GM10266 (cell line): ENCODE measurements at regions not wholly inside any gene's neighbourhood (a gene's known extent, or its start where the extent isn't known, plus 50 kb on each side); places are given as distances from the start of the nearest gene placed in this dataset.
A peak's percentile ranks its signal among the peaks of the same experiment; 100 is the strongest.

Experiments used
- DNase-seq: peaks from one replicate; pipeline ENCODE4 v3.0.0; 2012; ENCODE audit errors: extremely low spot score
- TF ChIP-seq, protein P1 (sequence below): IDR thresholded peaks from 2 replicates; pipeline ENCODE4 v1.5.1; 2012; ENCODE audit warnings: mild to moderate bottlenecking, low read depth; ENCODE audit not compliant: control insufficient read depth, insufficient read depth; ENCODE audit errors: missing control alignments

DNA sequence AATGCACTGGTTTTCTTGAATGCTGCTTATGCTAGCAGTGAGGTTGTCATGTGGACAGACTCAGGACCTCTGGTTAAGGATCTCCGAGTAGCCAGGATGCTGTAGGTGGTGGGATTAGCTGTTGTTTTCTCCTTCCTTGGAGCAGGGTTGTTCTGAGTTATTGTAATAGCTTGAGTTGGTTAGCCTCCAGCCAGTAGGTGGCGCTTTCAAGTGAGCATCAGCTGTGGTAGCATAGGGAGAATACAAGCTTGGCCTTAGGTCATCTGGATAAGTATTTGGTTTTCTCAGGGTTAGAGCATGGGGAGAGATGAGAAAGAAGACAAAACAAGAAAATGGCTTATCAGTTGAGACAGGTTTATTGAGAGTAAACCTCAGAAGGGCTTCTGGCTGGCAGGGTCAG, 299.7 kb upstream of the FBXO33 start:
- no peak for DNase-seq
- TF ChIP-seq, protein P1, sequence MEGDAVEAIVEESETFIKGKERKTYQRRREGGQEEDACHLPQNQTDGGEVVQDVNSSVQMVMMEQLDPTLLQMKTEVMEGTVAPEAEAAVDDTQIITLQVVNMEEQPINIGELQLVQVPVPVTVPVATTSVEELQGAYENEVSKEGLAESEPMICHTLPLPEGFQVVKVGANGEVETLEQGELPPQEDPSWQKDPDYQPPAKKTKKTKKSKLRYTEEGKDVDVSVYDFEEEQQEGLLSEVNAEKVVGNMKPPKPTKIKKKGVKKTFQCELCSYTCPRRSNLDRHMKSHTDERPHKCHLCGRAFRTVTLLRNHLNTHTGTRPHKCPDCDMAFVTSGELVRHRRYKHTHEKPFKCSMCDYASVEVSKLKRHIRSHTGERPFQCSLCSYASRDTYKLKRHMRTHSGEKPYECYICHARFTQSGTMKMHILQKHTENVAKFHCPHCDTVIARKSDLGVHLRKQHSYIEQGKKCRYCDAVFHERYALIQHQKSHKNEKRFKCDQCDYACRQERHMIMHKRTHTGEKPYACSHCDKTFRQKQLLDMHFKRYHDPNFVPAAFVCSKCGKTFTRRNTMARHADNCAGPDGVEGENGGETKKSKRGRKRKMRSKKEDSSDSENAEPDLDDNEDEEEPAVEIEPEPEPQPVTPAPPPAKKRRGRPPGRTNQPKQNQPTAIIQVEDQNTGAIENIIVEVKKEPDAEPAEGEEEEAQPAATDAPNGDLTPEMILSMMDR: peak; percentile 12

GRCh38 chr14:39726563-39726962, 294.3 kb upstream of the FBXO33 start:
- no peak for DNase-seq
- TF ChIP-seq, protein P1: no peak

DNA sequence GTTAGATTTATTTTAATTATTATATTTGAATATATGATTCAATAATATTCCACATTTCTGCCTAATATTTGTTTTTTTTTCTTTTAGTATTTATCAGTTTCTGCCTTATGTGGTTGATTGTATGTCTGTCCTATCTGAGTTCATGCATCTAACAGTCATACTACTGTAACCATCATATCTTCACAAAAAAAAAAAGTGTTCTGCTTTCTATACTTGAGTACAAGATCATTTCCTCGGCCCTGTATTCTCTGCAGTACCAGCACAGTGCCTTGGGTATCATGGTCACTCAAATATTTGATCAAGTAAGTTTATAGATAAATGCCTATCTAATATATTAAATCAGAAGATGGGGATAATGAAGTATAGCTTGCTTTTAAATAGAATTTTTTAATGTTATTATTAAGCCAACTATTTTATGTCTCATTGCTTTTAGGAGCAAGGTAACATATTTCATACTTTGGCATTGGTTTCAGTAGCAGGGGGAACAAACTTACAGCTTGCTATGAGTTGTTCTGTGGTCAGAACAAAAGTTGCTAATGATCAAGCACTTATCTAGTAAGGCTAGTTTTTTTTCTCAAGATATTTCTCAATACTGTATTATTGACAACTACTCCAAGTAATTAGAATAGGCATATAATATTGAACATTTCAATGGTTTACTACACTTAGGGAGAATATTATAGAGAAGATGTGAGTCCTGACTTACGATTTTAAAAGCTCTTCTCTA, 290.5 kb upstream of the FBXO33 start:
- no peak for DNase-seq

GRCh38 chr14:39716987-39717570, 284.8 kb upstream of the FBXO33 start:
- TF ChIP-seq, protein P1: no peak
- no peak for DNase-seq

More for the DNA sequence above, 290.5 kb upstream of the FBXO33 start:
- TF ChIP-seq, protein P1: no peak

DNA sequence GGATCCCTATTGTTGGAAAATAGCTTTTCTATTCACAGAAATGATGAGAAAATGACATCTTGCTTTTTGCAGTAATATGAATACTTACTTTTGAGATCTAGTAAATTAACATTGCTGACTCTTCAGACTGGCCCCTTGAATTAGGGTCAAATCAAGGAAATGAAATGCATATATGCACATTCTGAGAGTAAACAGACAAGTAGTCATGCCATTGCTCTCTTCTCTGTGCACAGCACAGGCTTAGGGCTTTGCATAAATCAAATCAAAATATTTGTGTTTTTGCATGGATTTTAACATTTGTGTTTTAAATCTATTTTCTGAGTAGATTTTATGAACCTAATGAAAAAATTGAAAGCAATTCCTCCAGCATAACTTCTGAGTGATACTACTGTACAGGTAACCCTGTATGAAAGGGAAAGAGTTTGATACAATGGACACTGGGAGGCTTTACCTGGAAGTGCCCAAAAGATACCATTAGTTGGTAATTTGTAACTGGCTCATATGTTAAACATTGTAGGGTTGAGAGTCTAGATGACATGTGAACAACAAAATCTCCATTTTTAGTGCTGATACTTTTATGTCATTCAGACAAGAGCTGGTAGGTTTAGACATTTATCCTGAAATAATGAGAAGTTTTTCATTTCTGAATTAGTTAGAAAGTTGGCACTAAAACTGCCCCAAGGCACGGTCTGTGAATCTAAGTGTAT, 280.2 kb upstream of the FBXO33 start:
- TF ChIP-seq, protein P1: no peak
- DNase-seq: no peak

- TF ChIP-seq, protein P1: no peak
- DNase-seq: no peak
These were observed 272.4 kb upstream of the FBXO33 start for GRCh38 chr14:39704594-39704993.

GRCh38 chr14:39694341-39694740, 262.1 kb upstream of the FBXO33 start:
- TF ChIP-seq, protein P1: no peak
- no peak for DNase-seq
